GM23248 (cell line): ENCODE measurements at regions not wholly inside any gene's neighbourhood (a gene's known extent, or its start where the extent isn't known, plus 50 kb on each side); places are given as distances from the start of the nearest gene placed in this dataset.

Source experiments
- DNase-seq: peaks from one replicate; pipeline ENCODE4 v3.0.0-alpha.2; 2015
- H2AFZ ChIP-seq: fragments of 200-600 bp; sonication (generic); 2 replicates; pipeline ENCODE4 v1.6.1; 2016; ENCODE audit warnings: antibody characterized with exemption
- H3F3A ChIP-seq: fragments of 200-600 bp; sonication (generic); 2 replicates; pipeline ENCODE4 v1.6.1; 2016; ENCODE audit warnings: mild to moderate bottlenecking, antibody characterized with exemption, mixed run types; ENCODE audit not compliant: insufficient read depth
- H3K27ac ChIP-seq: fragments of 200-600 bp; sonication (generic); 2 replicates; pipeline ENCODE4 v1.5.1; 2016; ENCODE audit warnings: mild to moderate bottlenecking
- H3K27me3 ChIP-seq: fragments of 200-600 bp; sonication (generic); replicated peaks from 2 replicates; pipeline ENCODE4 v1.6.1; 2016; ENCODE audit warnings: mild to moderate bottlenecking; ENCODE audit not compliant: insufficient read depth
- H3K36me3 ChIP-seq: fragments of 200-600 bp; sonication (generic); 2 replicates; pipeline ENCODE4 v1.6.1; 2016; ENCODE audit warnings: low read depth, mild to moderate bottlenecking
- H3K4me1 ChIP-seq: fragments of 200-600 bp; sonication (generic); 2 replicates; pipeline ENCODE4 v1.6.1; 2016; ENCODE audit warnings: mild to moderate bottlenecking; ENCODE audit not compliant: insufficient read depth
- H3K4me2 ChIP-seq: fragments of 200-600 bp; sonication (generic); one replicate; pipeline ENCODE4 v1.6.1; 2016; ENCODE audit warnings: mild to moderate bottlenecking; ENCODE audit not compliant: unreplicated experiment
- H3K4me3 ChIP-seq: fragments of 200-600 bp; sonication (generic); 2 replicates; pipeline ENCODE4 v1.5.1; 2016; ENCODE audit warnings: mild to moderate bottlenecking
- H3K79me2 ChIP-seq: fragments of 200-600 bp; sonication (generic); 2 replicates; pipeline ENCODE4 v1.6.1; 2016; ENCODE audit warnings: mild to moderate bottlenecking; ENCODE audit not compliant: insufficient read depth
- H3K9ac ChIP-seq: fragments of 200-600 bp; sonication (generic); 2 replicates; pipeline ENCODE4 v1.6.1; 2016; ENCODE audit warnings: mild to moderate bottlenecking
- H3K9me2 ChIP-seq: fragments of 200-600 bp; sonication (generic); 2 replicates; pipeline ENCODE4 v1.6.1; 2016; ENCODE audit warnings: mixed run types, mild to moderate bottlenecking, moderate library complexity; ENCODE audit not compliant: insufficient read depth
- H3K9me3 ChIP-seq: fragments of 200-600 bp; sonication (generic); one replicate; pipeline ENCODE4 v1.6.1; 2017; ENCODE audit warnings: low read depth
- H4K20me1 ChIP-seq: fragments of 200-600 bp; sonication (generic); 2 replicates; pipeline ENCODE4 v1.6.0; 2016; ENCODE audit not compliant: insufficient read depth
- EZH2 ChIP-seq: fragments of 200-600 bp; sonication (generic); IDR thresholded peaks from 2 replicates; pipeline ENCODE4 v1.6.1; 2018; ENCODE audit warnings: antibody characterized with exemption, mild to moderate bottlenecking; ENCODE audit not compliant: insufficient read depth, poor library complexity, severe bottlenecking
- EZH2phosphoT487 ChIP-seq: fragments of 200-600 bp; sonication (generic); IDR thresholded peaks from 2 replicates; pipeline ENCODE4 v1.6.1; 2018; ENCODE audit warnings: antibody characterized with exemption, moderate library complexity, mild to moderate bottlenecking, low read depth; ENCODE audit not compliant: insufficient read depth
- WGBS, 2 experiments: methylation state at CpG; one replicate each; pipeline ENCODE4 v1.1.6; 2015 to 2017; ENCODE audit warnings: low lambda C conversion rate in 2 of 2, low coverage in 1 of 2; ENCODE audit errors: missing lambda C conversion rate in 2 of 2; 5-methylcytosine and 5-hydroxymethylcytosine counted together
- in situ Hi-C: fragments of 300-500 bp; cut with MboI; formaldehyde crosslinking; loops from 2 replicates; pipeline ENCODE4 v1.15.0; 2020

- in situ Hi-C loops = no loop called here
- Histone ChIP-seq H3K79me2 (no peaks in the 10 kb centered on the region), H4K20me1 (no peaks in the 10 kb centered on the region), H3K4me2 (no peak overlapping the region), H3K9me2 (no peaks in the 10 kb centered on the region), H3F3A (no peaks in the 10 kb centered on the region), H3K36me3 (no peaks in the 10 kb centered on the region), H3K4me1 (no peaks in the 10 kb centered on the region), H2AFZ (no peak overlapping the region), H3K27me3 (no peaks in the 10 kb centered on the region), H3K9ac (no peak overlapping the region), H3K4me3 (no peak overlapping the region), H3K9me3 (no peaks in the 10 kb centered on the region), H3K27ac (no peak overlapping the region)
- TF ChIP-seq EZH2phosphoT487 (no peak), EZH2 (no peak)
- DNase-seq = no peak
- WGBS, 2 experiments = 21 to 27% methylated on average over 2 of the region's 2 CpGs
Measured at GRCh38 chr1:193524616-193525015, 338.2 kb upstream of the B3GALT2 start.

GRCh38 chr1:193524021-193524420 lies 337.6 kb upstream of the B3GALT2 start:
- DNase-seq = no peak
- H3K36me3 ChIP-seq = no peaks in the 10 kb centered on the region
- no peaks in the 10 kb centered on the region for H3K27me3 ChIP-seq
- no peak overlapping the region for H3K4me3 ChIP-seq
- no peaks in the 10 kb centered on the region for H3K4me1 ChIP-seq
- in situ Hi-C loops = no loop called here
- no peaks in the 10 kb centered on the region for H3F3A ChIP-seq
- no peak overlapping the region for H2AFZ ChIP-seq
- H3K4me2 ChIP-seq = no peak overlapping the region
- no peak overlapping the region for H3K9ac ChIP-seq
- TF ChIP-seq EZH2phosphoT487 = no peak
- TF ChIP-seq EZH2 = no peak
- H3K9me2 ChIP-seq = no peaks in the 10 kb centered on the region
- WGBS, 2 experiments = 5 to 6% methylated on average over 2 of the region's 2 CpGs
- H3K79me2 ChIP-seq = no peaks in the 10 kb centered on the region
- H3K27ac ChIP-seq = no peak overlapping the region
- no peaks in the 10 kb centered on the region for H3K9me3 ChIP-seq
- H4K20me1 ChIP-seq = no peaks in the 10 kb centered on the region

- WGBS, 2 experiments = 37 to 38% methylated on average over 3 of the region's 3 CpGs
- no peaks in the 10 kb centered on the region for H3K9me3 ChIP-seq
- no peaks in the 10 kb centered on the region for H3K4me1 ChIP-seq
- H3K9ac ChIP-seq = no peak overlapping the region
- H3K79me2 ChIP-seq = no peaks in the 10 kb centered on the region
- no peaks in the 10 kb centered on the region for H3F3A ChIP-seq
- no peaks in the 10 kb centered on the region for H3K36me3 ChIP-seq
- no peak overlapping the region for H2AFZ ChIP-seq
- H3K9me2 ChIP-seq = no peaks in the 10 kb centered on the region
- no peaks in the 10 kb centered on the region for H4K20me1 ChIP-seq
- no peak for TF ChIP-seq EZH2phosphoT487
- no peak for DNase-seq
- no peak overlapping the region for H3K4me2 ChIP-seq
- no peaks in the 10 kb centered on the region for H3K27me3 ChIP-seq
- in situ Hi-C loops = no loop called here
- no peak overlapping the region for H3K27ac ChIP-seq
- H3K4me3 ChIP-seq = no peak overlapping the region
Measured at GRCh38 chr1:193520472-193520871, 334.1 kb upstream of the B3GALT2 start.

GRCh38 chr1:193519922-193520321 lies 333.5 kb upstream of the B3GALT2 start:
- H3K4me1 ChIP-seq = no peaks in the 10 kb centered on the region
- in situ Hi-C loops = no loop called here
- no peak overlapping the region for H3K4me2 ChIP-seq
- no peak overlapping the region for H3K4me3 ChIP-seq
- no peak for DNase-seq
- TF ChIP-seq EZH2 (no peak), EZH2phosphoT487 (no peak)
- H3F3A ChIP-seq = no peaks in the 10 kb centered on the region
- no peak overlapping the region for H2AFZ ChIP-seq
- H3K36me3 ChIP-seq = no peaks in the 10 kb centered on the region
- H3K27ac ChIP-seq = no peak overlapping the region
- no peak overlapping the region for H3K9ac ChIP-seq
- no peaks in the 10 kb centered on the region for H3K27me3 ChIP-seq
- no peaks in the 10 kb centered on the region for H3K9me2 ChIP-seq
- no peaks in the 10 kb centered on the region for H3K9me3 ChIP-seq
- no peaks in the 10 kb centered on the region for H3K79me2 ChIP-seq
- H4K20me1 ChIP-seq = no peaks in the 10 kb centered on the region
- WGBS, 2 experiments = 52 to 53% methylated on average over 5 of the region's 5 CpGs

- WGBS, 2 experiments = 54 to 55% methylated on average over 5 of the region's 5 CpGs
- no peak overlapping the region for H3K9ac ChIP-seq
Measured at GRCh38 chr1:193516755-193517388, 330.5 kb upstream of the B3GALT2 start.

More at GRCh38 chr1:193516755-193517388, 330.5 kb upstream of the B3GALT2 start:
- TF ChIP-seq EZH2 = no peak
- TF ChIP-seq EZH2phosphoT487 = no peak
- Histone ChIP-seq H3F3A (no peaks in the 10 kb centered on the region), H3K4me2 (no peak overlapping the region), H3K27me3 (no peaks in the 10 kb centered on the region), H3K9me3 (no peaks in the 10 kb centered on the region), H2AFZ (no peak overlapping the region), H3K79me2 (no peaks in the 10 kb centered on the region), H3K4me1 (no peaks in the 10 kb centered on the region), H4K20me1 (no peaks in the 10 kb centered on the region), H3K27ac (no peak overlapping the region), H3K4me3 (no peak overlapping the region), H3K36me3 (no peaks in the 10 kb centered on the region), H3K9me2 (no peaks in the 10 kb centered on the region)
- in situ Hi-C loops = no loop called here
- DNase-seq = no peak
